H1 (cell line): ENCODE measurements at regions not wholly inside any gene's neighbourhood (a gene's known extent, or its start where the extent isn't known, plus 50 kb on each side); places are given as distances from the start of the nearest gene placed in this dataset.

Source experiments
- CHD7 ChIP-seq: fragments of 300-600 bp; sonication (generic); IDR thresholded peaks from 2 replicates; pipeline ENCODE4 v1.7.1; 2012; ENCODE audit warnings: low read length, moderate library complexity, mild to moderate bottlenecking, inconsistent platforms; ENCODE audit not compliant: insufficient replicate concordance
- SAP30 ChIP-seq: fragments of 300-600 bp; sonication (generic); IDR thresholded peaks from 2 replicates; pipeline ENCODE4 v1.7.1; 2012; ENCODE audit warnings: low read length, moderate library complexity, mild to moderate bottlenecking, inconsistent platforms; ENCODE audit not compliant: insufficient read depth, insufficient replicate concordance
- SIN3A ChIP-seq, 2 experiments: IDR thresholded peaks in 1 of 2; conservative IDR thresholded peaks in 1 of 2; 2 replicates each; pipeline ENCODE4 v1.6.1; 2011 to 2012; ENCODE audit warnings: low read length in 2 of 2, improper control_type of control experiment in 1 of 2, low read depth in 1 of 2, mild to moderate bottlenecking in 1 of 2
- SP4 ChIP-seq: IDR thresholded peaks from 2 replicates; pipeline ENCODE4 v1.6.1; 2012; ENCODE audit warnings: low read length, inconsistent platforms
- SRF ChIP-seq: IDR thresholded peaks from 2 replicates; pipeline ENCODE4 v1.6.1; 2011; ENCODE audit warnings: mild to moderate bottlenecking, low read depth, low read length, moderate library complexity
- TEAD4 ChIP-seq: IDR thresholded peaks from 2 replicates; pipeline ENCODE4 v1.6.1; 2012; ENCODE audit warnings: low read depth, low read length, inconsistent platforms, mixed read lengths
- ZNF274 ChIP-seq: IDR thresholded peaks from 2 replicates; pipeline ENCODE4 v1.7.0; 2012; ENCODE audit warnings: low read length, borderline replicate concordance; ENCODE audit errors: extremely low read depth

- no peak for TF ChIP-seq CHD7
- TF ChIP-seq ZNF274, result no peak
- TF ChIP-seq TEAD4, result no peak
- TF ChIP-seq SIN3A (conservative IDR thresholded peaks at IDR 0.05 in 1 of 2, IDR thresholded peaks at IDR 0.05 in 1 of 2; ENCODE audit: low read depth in 1 of 2, low read length in 2 of 2), result no peak
- TF ChIP-seq SRF, result no peak
- no peak for TF ChIP-seq SAP30
- no peak for TF ChIP-seq SP4
Observed at GRCh38 chr22:48135592-48135991, 1373.1 kb downstream of the TBC1D22A start (continued).
